Caco-2 (cell line): ENCODE measurements at regions not wholly inside any gene's neighbourhood (a gene's known extent, or its start where the extent isn't known, plus 50 kb on each side); places are given as distances from the start of the nearest gene placed in this dataset.

Experiments
- BruUV-seq: library from RNA; stranded (reverse); fragments of 400-500 nt; replicated peaks from 2 replicates; lab custom pipeline; 2021; lab: Mats Ljungman, UMichigan
- CTCF ChIA-PET: fragments of 300-600 bp; sonication (Branson Sonifier 250); formaldehyde crosslinking; loops from one replicate; lab custom pipeline; 2022; ENCODE audit warnings: antibody characterized with exemption; lab: Charles Lee
- POLR2A ChIA-PET: fragments of 300-600 bp; sonication (Branson Sonifier 250); formaldehyde crosslinking; loops from one replicate; lab custom pipeline; 2022; ENCODE audit warnings: antibody characterized with exemption; lab: Charles Lee
- DNase-seq, 2 experiments: peaks; one replicate each; pipeline versions ENCODE4 v3.0.0 to v3.0.0-alpha.2; 2020 to 2022
- H3K27me3 ChIP-seq: replicated peaks from 2 replicates; pipeline ENCODE4 v1.6.0; 2011; ENCODE audit warnings: low read length; ENCODE audit not compliant: control insufficient read depth, insufficient read depth
- H3K36me3 ChIP-seq: 2 replicates; pipeline ENCODE4 v1.5.1; 2011; ENCODE audit warnings: low read length; ENCODE audit not compliant: control insufficient read depth, insufficient read depth
- H3K4me1 ChIP-seq: fragments of 250-450 bp; sonication (Bioruptor Pico); 2 replicates; pipeline ENCODE4 v1.5.1; 2020; ENCODE audit warnings: mild to moderate bottlenecking
- H3K4me3 ChIP-seq: 2 replicates; pipeline ENCODE4 v1.5.1; 2011; ENCODE audit warnings: low read depth, mild to moderate bottlenecking, control low read depth, low read length
- H3K9me3 ChIP-seq: fragments of 250-450 bp; sonication (Bioruptor Pico); 2 replicates; pipeline ENCODE4 v1.5.1; 2020; ENCODE audit warnings: mild to moderate bottlenecking, moderate library complexity
- H3K27ac Mint-ChIP-seq: one replicate; pipeline ENCODE4 v1.8.0; 2022; ENCODE audit warnings: mixed read lengths; ENCODE audit not compliant: unreplicated experiment
- H3K27me3 Mint-ChIP-seq: one replicate; pipeline ENCODE4 v1.8.0; 2022; ENCODE audit warnings: mixed read lengths; ENCODE audit not compliant: insufficient read depth, unreplicated experiment
- H3K36me3 Mint-ChIP-seq: one replicate; pipeline ENCODE4 v1.8.0; 2022; ENCODE audit warnings: mild to moderate bottlenecking, mixed read lengths; ENCODE audit not compliant: insufficient read depth, unreplicated experiment
- H3K4me1 Mint-ChIP-seq: one replicate; pipeline ENCODE4 v1.8.0; 2022; ENCODE audit warnings: low read depth, mixed read lengths; ENCODE audit not compliant: unreplicated experiment
- H3K4me3 Mint-ChIP-seq: one replicate; pipeline ENCODE4 v1.8.0; 2022; ENCODE audit warnings: mild to moderate bottlenecking, moderate library complexity, mixed read lengths; ENCODE audit not compliant: unreplicated experiment
- H3K9me3 Mint-ChIP-seq: one replicate; pipeline ENCODE4 v1.8.0; 2022; ENCODE audit warnings: mixed read lengths; ENCODE audit not compliant: unreplicated experiment
- intact Hi-C: fragments of 100-400 bp; cut with micrococcal nuclease; formaldehyde crosslinking; loops from one replicate; pipeline ENCODE4 v1.10.0; 2022; ENCODE audit not compliant: unreplicated experiment
- TF ChIP-seq, protein P1 (sequence below), 2 experiments: fragments of 200-600 bp in 1 of 2; IDR thresholded peaks; 1 replicate in 1 of 2; 2 replicates in 1 of 2; pipeline versions ENCODE4 v1.5.1 to v1.8.0; 2011 to 2022; ENCODE audit warnings: antibody characterized with exemption in 1 of 2, control low read depth in 1 of 2, inconsistent platforms in 1 of 2, low read depth in 1 of 2, low read length in 1 of 2, mild to moderate bottlenecking in 1 of 2, moderate library complexity in 1 of 2; ENCODE audit not compliant: insufficient read depth in 1 of 2, severe bottlenecking in 1 of 2, unreplicated experiment in 1 of 2

DNA sequence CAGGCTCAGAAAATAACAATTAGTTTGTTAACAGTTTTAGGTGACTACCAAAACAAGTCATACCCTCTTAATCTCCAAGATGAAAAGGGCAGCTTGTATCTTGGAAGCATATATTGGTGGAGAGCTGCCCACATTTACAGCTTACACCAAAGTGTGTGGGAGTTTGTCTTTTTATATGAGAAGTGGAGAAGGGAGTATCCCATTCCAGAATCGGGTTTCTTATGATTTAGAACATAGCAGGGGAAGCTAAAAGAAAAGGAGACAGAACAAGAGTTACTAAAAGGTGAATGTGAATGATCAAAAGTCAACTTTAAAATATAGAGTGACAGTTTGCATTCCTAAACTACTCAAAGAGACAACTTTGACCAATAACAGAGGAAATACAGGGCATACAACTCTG is 338.6 kb upstream of the VWC2 start:
- Mint-ChIP-seq H3K36me3 (no peaks in the 10 kb centered on the region), H3K4me3 (no peak overlapping the region), H3K4me1 (no peaks in the 10 kb centered on the region), H3K27ac (no peak overlapping the region), H3K27me3 (no peaks in the 10 kb centered on the region), H3K9me3 (no peaks in the 10 kb centered on the region)
- no TSS peak for BruUV-seq
- no peaks in the 10 kb centered on the region for H3K27me3 ChIP-seq
- H3K4me3 ChIP-seq: no peak overlapping the region
- no peak for DNase-seq
- POLR2A ChIA-PET: no interaction called here
- TF ChIP-seq, protein P1, sequence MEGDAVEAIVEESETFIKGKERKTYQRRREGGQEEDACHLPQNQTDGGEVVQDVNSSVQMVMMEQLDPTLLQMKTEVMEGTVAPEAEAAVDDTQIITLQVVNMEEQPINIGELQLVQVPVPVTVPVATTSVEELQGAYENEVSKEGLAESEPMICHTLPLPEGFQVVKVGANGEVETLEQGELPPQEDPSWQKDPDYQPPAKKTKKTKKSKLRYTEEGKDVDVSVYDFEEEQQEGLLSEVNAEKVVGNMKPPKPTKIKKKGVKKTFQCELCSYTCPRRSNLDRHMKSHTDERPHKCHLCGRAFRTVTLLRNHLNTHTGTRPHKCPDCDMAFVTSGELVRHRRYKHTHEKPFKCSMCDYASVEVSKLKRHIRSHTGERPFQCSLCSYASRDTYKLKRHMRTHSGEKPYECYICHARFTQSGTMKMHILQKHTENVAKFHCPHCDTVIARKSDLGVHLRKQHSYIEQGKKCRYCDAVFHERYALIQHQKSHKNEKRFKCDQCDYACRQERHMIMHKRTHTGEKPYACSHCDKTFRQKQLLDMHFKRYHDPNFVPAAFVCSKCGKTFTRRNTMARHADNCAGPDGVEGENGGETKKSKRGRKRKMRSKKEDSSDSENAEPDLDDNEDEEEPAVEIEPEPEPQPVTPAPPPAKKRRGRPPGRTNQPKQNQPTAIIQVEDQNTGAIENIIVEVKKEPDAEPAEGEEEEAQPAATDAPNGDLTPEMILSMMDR (IDR thresholded peaks at IDR 0.05; ENCODE audit: insufficient read depth in 1 of 2, low read depth in 1 of 2, low read length in 1 of 2, severe bottlenecking in 1 of 2, unreplicated experiment in 1 of 2): no peak
- H3K4me1 ChIP-seq: no peaks in the 10 kb centered on the region
- intact Hi-C loops: no loop called here
- no peaks in the 10 kb centered on the region for H3K9me3 ChIP-seq
- H3K36me3 ChIP-seq: no peaks in the 10 kb centered on the region
- CTCF ChIA-PET: no interaction called here

DNA sequence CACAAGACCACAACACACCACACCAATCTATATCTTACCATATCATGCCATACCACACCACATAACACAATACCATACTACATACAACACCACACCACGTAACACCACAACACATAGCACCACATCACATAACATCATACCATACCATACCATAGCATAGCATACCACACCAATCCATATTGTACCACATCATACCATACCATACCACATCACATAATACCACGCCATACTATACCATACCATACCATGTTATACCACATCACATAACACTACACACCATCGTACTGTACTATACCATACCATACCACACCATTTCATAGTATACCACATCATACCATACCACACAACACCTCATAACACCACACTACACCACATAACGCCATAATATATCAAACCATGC is 335.2 kb upstream of the VWC2 start:
- no peak for DNase-seq
- POLR2A ChIA-PET: no interaction called here
- Histone ChIP-seq H3K9me3 (no peaks in the 10 kb centered on the region), H3K4me3 (no peak overlapping the region), H3K4me1 (no peaks in the 10 kb centered on the region), H3K27me3 (no peaks in the 10 kb centered on the region), H3K36me3 (no peaks in the 10 kb centered on the region)
- no peaks in the 10 kb centered on the region for H3K9me3 Mint-ChIP-seq
- intact Hi-C loops: no loop called here
- TF ChIP-seq, protein P1 (IDR thresholded peaks at IDR 0.05; ENCODE audit: insufficient read depth in 1 of 2, low read depth in 1 of 2, low read length in 1 of 2, severe bottlenecking in 1 of 2, unreplicated experiment in 1 of 2): no peak
- CTCF ChIA-PET: no interaction called here
- no TSS peak for BruUV-seq
- H3K27me3 Mint-ChIP-seq: no peaks in the 10 kb centered on the region
- H3K4me3 Mint-ChIP-seq: no peak overlapping the region
- no peaks in the 10 kb centered on the region for H3K4me1 Mint-ChIP-seq
- H3K27ac Mint-ChIP-seq: no peak overlapping the region
- no peaks in the 10 kb centered on the region for H3K36me3 Mint-ChIP-seq

DNA sequence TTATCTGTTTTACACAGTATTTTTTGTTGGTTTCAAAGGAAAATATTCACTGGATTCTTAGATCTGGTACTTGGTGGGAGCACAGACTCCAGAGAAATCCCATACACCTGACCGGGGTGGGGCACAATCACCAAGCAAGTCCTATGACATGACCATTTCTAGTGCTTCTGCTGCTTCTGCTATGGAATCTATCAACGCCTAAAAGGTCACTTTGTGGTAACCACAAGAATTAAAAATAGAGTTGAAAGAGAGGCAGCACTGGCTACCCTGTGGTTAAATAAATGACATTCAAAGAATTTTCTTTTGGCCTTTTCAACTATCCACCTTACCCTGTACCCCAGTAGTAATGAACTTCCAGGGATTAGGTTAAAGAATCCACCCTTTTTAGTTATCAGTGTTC is 329.9 kb upstream of the VWC2 start:
- ChIA-PET CTCF (no interaction called here), POLR2A (no interaction called here)
- Histone ChIP-seq H3K9me3 (no peaks in the 10 kb centered on the region), H3K27me3 (no peaks in the 10 kb centered on the region), H3K4me1 (no peaks in the 10 kb centered on the region), H3K36me3 (no peaks in the 10 kb centered on the region), H3K4me3 (no peak overlapping the region)
- Mint-ChIP-seq H3K4me3 (no peak overlapping the region), H3K4me1 (no peaks in the 10 kb centered on the region), H3K36me3 (no peaks in the 10 kb centered on the region), H3K27me3 (no peaks in the 10 kb centered on the region), H3K9me3 (no peaks in the 10 kb centered on the region), H3K27ac (no peak overlapping the region)
- BruUV-seq: no TSS peak
- intact Hi-C loops: no loop called here
- TF ChIP-seq, protein P1 (IDR thresholded peaks at IDR 0.05; ENCODE audit: insufficient read depth in 1 of 2, low read depth in 1 of 2, low read length in 1 of 2, severe bottlenecking in 1 of 2, unreplicated experiment in 1 of 2): no peak
- no peak for DNase-seq
